ENCODE measurements at regions not wholly inside any gene's neighbourhood (a gene's known extent, or its start where the extent isn't known, plus 50 kb on each side); places are given as distances from the start of the nearest gene placed in this dataset.

GRCh38 chr21:35163411-35163810, 114.3 kb upstream of the RUNX1 start:
- TF ChIP-seq, protein P1, sequence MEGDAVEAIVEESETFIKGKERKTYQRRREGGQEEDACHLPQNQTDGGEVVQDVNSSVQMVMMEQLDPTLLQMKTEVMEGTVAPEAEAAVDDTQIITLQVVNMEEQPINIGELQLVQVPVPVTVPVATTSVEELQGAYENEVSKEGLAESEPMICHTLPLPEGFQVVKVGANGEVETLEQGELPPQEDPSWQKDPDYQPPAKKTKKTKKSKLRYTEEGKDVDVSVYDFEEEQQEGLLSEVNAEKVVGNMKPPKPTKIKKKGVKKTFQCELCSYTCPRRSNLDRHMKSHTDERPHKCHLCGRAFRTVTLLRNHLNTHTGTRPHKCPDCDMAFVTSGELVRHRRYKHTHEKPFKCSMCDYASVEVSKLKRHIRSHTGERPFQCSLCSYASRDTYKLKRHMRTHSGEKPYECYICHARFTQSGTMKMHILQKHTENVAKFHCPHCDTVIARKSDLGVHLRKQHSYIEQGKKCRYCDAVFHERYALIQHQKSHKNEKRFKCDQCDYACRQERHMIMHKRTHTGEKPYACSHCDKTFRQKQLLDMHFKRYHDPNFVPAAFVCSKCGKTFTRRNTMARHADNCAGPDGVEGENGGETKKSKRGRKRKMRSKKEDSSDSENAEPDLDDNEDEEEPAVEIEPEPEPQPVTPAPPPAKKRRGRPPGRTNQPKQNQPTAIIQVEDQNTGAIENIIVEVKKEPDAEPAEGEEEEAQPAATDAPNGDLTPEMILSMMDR (IDR thresholded peaks at IDR 0.05): no peak
- no peak for TF ChIP-seq POLR2A (IDR thresholded peaks at IDR 0.05)
